ENCODE measurements at regions not wholly inside any gene's neighbourhood (a gene's known extent, or its start where the extent isn't known, plus 50 kb on each side); places are given as distances from the start of the nearest gene placed in this dataset.

DNA sequence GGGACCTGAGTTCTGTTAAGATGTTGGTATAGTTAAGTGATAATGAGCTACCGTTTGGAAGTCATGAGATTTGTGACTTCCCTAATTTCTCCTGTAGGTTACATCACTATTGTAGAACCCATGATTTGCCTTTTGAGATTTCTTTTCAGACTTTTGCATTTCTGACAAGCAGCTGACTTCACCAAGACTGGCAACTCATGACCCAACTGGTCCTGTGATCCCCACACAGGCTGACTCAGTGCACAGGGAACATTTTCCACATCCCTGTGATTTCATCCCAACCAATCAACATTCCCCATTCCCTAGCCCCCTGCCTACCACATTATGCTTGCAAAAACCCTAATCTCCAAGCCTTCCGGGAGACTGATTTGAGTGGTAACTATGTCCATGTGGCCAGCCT is 242.1 kb upstream of the PDZRN3 start:
- TF ChIP-seq, protein P1, sequence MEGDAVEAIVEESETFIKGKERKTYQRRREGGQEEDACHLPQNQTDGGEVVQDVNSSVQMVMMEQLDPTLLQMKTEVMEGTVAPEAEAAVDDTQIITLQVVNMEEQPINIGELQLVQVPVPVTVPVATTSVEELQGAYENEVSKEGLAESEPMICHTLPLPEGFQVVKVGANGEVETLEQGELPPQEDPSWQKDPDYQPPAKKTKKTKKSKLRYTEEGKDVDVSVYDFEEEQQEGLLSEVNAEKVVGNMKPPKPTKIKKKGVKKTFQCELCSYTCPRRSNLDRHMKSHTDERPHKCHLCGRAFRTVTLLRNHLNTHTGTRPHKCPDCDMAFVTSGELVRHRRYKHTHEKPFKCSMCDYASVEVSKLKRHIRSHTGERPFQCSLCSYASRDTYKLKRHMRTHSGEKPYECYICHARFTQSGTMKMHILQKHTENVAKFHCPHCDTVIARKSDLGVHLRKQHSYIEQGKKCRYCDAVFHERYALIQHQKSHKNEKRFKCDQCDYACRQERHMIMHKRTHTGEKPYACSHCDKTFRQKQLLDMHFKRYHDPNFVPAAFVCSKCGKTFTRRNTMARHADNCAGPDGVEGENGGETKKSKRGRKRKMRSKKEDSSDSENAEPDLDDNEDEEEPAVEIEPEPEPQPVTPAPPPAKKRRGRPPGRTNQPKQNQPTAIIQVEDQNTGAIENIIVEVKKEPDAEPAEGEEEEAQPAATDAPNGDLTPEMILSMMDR (conservative IDR thresholded peaks at IDR 0.05): no peak
- H2BK12ac ChIP-seq (ENCODE audit: insufficient read length, low read depth, low read length): no peak overlapping the region
- H4K20me1 ChIP-seq (ENCODE audit: control insufficient read depth, insufficient read depth, insufficient read length): no peaks in the 10 kb centered on the region
- no peak overlapping the region for H3K27ac ChIP-seq (ENCODE audit: insufficient read length, low read depth, low read length)
- no peaks in the 10 kb centered on the region; the same call in 1 of the 2 replicates for H3K4me1 ChIP-seq (ENCODE audit: insufficient read depth, low read length)
- H3K9ac ChIP-seq (ENCODE audit: extremely low read depth, insufficient read length, low read length): no peak overlapping the region
- Mint-ChIP-seq H3K9me3 (peaks cover 5% of the 10 kb centered on the region in 2 experiments; a peak in 3 of 5 replicates), H3K27ac (0 out of 7 replicates have a peak overlapping the region, but pooled peaks of 1 of the 3 experiments have one; percentile 25), H3K4me1 (peaks cover 7 to 8% of the 10 kb centered on the region in 2 experiments), H3K36me3 (ENCODE audit: insufficient read depth in 1 of 3, low read depth in 3 of 3) (peaks cover 0 to 6% (median 0%) of the 10 kb centered on the region in 3 experiments; a peak in 4 of 7 replicates), H3K4me3 (no peak overlapping the region), H3K27me3 (ENCODE audit: low read depth) (no peaks in the 10 kb centered on the region; the same call in 1 of the 2 replicates)
- H3K14ac ChIP-seq (ENCODE audit: insufficient read depth, low read length): no peak overlapping the region
- no peak overlapping the region for H3K18ac ChIP-seq (ENCODE audit: insufficient read length, low read depth, low read length)
- no peak overlapping the region for H3K4me2 ChIP-seq (ENCODE audit: insufficient read depth, insufficient read length, low read length)
- H2AFZ ChIP-seq (ENCODE audit: low read length): no peak overlapping the region
- no peak overlapping the region for H3K56ac ChIP-seq (ENCODE audit: insufficient read length, low read depth, low read length)
- no peaks in the 10 kb centered on the region for H3K27me3 ChIP-seq (ENCODE audit: insufficient read depth, low read length)
- no peak overlapping the region for H3K23ac ChIP-seq (ENCODE audit: insufficient read length, low read depth, low read length)
- H3T11ph ChIP-seq (ENCODE audit: low read length): no peak overlapping the region
- H2BK20ac ChIP-seq (ENCODE audit: low read depth, low read length, poor library complexity, severe bottlenecking): no peak overlapping the region
- no peak overlapping the region for H4K91ac ChIP-seq (ENCODE audit: insufficient read length, low read depth, low read length)
- no peaks in the 10 kb centered on the region for H3K9me3 ChIP-seq (ENCODE audit: control insufficient read depth, low read depth, low read length)
- no peak overlapping the region for H4K8ac ChIP-seq (replicated peaks; ENCODE audit: insufficient read length, low read depth, low read length)
- no CpG with 5 or more reads among the region's 2 CpGs for WGBS (ENCODE audit: extremely low coverage, insufficient read length, low lambda C conversion rate)
- H2BK15ac ChIP-seq (ENCODE audit: low read depth, low read length): no peak overlapping the region
- H2BK5ac ChIP-seq (ENCODE audit: insufficient read length, low read length): no peak overlapping the region
- H3K4ac ChIP-seq (ENCODE audit: low read depth, low read length): no peak overlapping the region
- no peak overlapping the region for H2AK5ac ChIP-seq (ENCODE audit: insufficient read length, low read length)
- H2BK120ac ChIP-seq (ENCODE audit: low read depth, low read length, poor library complexity, severe bottlenecking): no peak overlapping the region
- H3K23me2 ChIP-seq (ENCODE audit: insufficient read length, low read depth, low read length, poor library complexity, severe bottlenecking): no peaks in the 10 kb centered on the region
- no peaks in the 10 kb centered on the region for H3K79me2 ChIP-seq (ENCODE audit: insufficient read depth, low read length)
- DNase-seq: no peak
- no peak overlapping the region for H4K5ac ChIP-seq (ENCODE audit: insufficient read length, low read depth, low read length)
- no peaks in the 10 kb centered on the region for H3K79me1 ChIP-seq (ENCODE audit: insufficient read depth, low read depth, low read length, poor library complexity, severe bottlenecking)

Data from H9 (cell line).